Uterus (tissue), 3 donors: ENCODE measurements at regions not wholly inside any gene's neighbourhood (a gene's known extent, or its start where the extent isn't known, plus 50 kb on each side); places are given as distances from the start of the nearest gene placed in this dataset.

Source experiments
- DNase-seq, 2 donors: peaks; one replicate each; pipeline ENCODE4 v3.0.0-alpha.2; 2019 to 2020
- H3K27ac ChIP-seq, 2 donors: fragments of 200-600 bp; sonication (generic); 1 replicate in 1 of 2; 2 replicates in 1 of 2; pipeline ENCODE4 v1.5.1; 2016 to 2018
- H3K27me3 ChIP-seq, 2 donors: fragments of 200-600 bp; sonication (generic); one replicate each; pipeline ENCODE4 v1.5.1; 2018 to 2019; ENCODE audit warnings: control low read depth in 1 of 2
- H3K36me3 ChIP-seq, 2 donors: fragments of 200-600 bp; sonication (generic); one replicate each; pipeline ENCODE4 v1.5.1; 2019; ENCODE audit warnings: control low read depth in 1 of 2
- H3K4me1 ChIP-seq, 2 donors: fragments of 200-600 bp; sonication (generic); one replicate each; pipeline ENCODE4 v1.5.1; 2018 to 2019; ENCODE audit warnings: control low read depth in 1 of 2
- H3K4me3 ChIP-seq, 2 donors: fragments of 200-600 bp; sonication (generic); 1 replicate in 1 of 2; 2 replicates in 1 of 2; pipeline ENCODE4 v1.5.1; 2018 to 2019; ENCODE audit warnings: mild to moderate bottlenecking in 1 of 2
- H3K9me3 ChIP-seq, 2 donors: fragments of 200-600 bp; sonication (generic); one replicate each; pipeline ENCODE4 v1.5.1; 2019; ENCODE audit warnings: control low read depth in 1 of 2
- POLR2A ChIP-seq, 2 donors: fragments of 450-650 bp; IDR thresholded peaks; one replicate each; pipeline ENCODE4 v1.6.1; 2016; ENCODE audit warnings: antibody characterized with exemption in 2 of 2, mild to moderate bottlenecking in 1 of 2, moderate library complexity in 1 of 2
- intact Hi-C: fragments of 100-400 bp; cut with DNase I; formaldehyde crosslinking; loops from one replicate; pipeline ENCODE4 v1.15.1; 2023; ENCODE audit warnings: low total_unique reads
- TF ChIP-seq, protein P1 (sequence below), 4 experiments: fragments of 200-600 bp in 2 of 4; fragments of 450-650 bp in 2 of 4; sonication (generic) in 2 of 4; IDR thresholded peaks; one replicate each; pipeline ENCODE4 v1.5.1; 2016 to 2019; ENCODE audit warnings: antibody characterized with exemption in 4 of 4, mild to moderate bottlenecking in 2 of 4, moderate library complexity in 1 of 4
- donor health status: DM: yes; HTN: yes; CAD: no.

GRCh38 chr11:30789270-30789669, 203.1 kb upstream of the MPPED2 start:
- H3K36me3 ChIP-seq: no peaks in the 10 kb centered on the region
- H3K4me1 ChIP-seq: no peaks in the 10 kb centered on the region
- no peak overlapping the region for H3K27ac ChIP-seq
- no peak for DNase-seq
- intact Hi-C loops: no loop called here
- no peaks in the 10 kb centered on the region for H3K27me3 ChIP-seq
- no peak overlapping the region for H3K4me3 ChIP-seq
- TF ChIP-seq, protein P1, sequence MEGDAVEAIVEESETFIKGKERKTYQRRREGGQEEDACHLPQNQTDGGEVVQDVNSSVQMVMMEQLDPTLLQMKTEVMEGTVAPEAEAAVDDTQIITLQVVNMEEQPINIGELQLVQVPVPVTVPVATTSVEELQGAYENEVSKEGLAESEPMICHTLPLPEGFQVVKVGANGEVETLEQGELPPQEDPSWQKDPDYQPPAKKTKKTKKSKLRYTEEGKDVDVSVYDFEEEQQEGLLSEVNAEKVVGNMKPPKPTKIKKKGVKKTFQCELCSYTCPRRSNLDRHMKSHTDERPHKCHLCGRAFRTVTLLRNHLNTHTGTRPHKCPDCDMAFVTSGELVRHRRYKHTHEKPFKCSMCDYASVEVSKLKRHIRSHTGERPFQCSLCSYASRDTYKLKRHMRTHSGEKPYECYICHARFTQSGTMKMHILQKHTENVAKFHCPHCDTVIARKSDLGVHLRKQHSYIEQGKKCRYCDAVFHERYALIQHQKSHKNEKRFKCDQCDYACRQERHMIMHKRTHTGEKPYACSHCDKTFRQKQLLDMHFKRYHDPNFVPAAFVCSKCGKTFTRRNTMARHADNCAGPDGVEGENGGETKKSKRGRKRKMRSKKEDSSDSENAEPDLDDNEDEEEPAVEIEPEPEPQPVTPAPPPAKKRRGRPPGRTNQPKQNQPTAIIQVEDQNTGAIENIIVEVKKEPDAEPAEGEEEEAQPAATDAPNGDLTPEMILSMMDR (IDR thresholded peaks at IDR 0.05): no peak
- TF ChIP-seq POLR2A (IDR thresholded peaks at IDR 0.05): no peak
- no peaks in the 10 kb centered on the region for H3K9me3 ChIP-seq

DNA sequence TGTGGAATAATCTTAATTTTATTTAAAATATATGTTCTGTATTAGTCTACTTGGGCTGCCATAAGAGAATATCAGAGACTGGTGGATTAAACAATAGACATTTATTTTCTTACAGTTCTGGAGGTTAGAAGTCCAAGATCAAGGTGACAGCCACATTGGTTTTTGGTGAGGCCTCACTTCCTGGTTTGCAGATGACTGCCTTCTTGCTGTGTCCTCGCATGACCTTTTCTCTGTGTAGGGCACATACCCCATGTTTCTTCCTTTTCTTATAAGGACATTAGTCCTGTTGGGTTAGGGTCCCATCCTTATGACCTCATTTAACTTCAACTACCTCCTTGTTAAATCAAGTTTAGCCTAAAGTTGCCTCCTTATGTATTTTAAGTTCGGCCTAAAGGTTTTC, 202.7 kb upstream of the MPPED2 start:
- intact Hi-C loops: no loop called here
- no peaks in the 10 kb centered on the region for H3K4me1 ChIP-seq
- no peak overlapping the region for H3K4me3 ChIP-seq
- no peaks in the 10 kb centered on the region for H3K36me3 ChIP-seq
- no peak for DNase-seq
- no peaks in the 10 kb centered on the region for H3K27me3 ChIP-seq
- H3K9me3 ChIP-seq: no peaks in the 10 kb centered on the region
- TF ChIP-seq POLR2A (IDR thresholded peaks at IDR 0.05): no peak
- TF ChIP-seq, protein P1 (IDR thresholded peaks at IDR 0.05): no peak
- no peak overlapping the region for H3K27ac ChIP-seq

- no peaks in the 10 kb centered on the region for H3K27me3 ChIP-seq
- no peaks in the 10 kb centered on the region for H3K4me1 ChIP-seq
- no peak overlapping the region for H3K4me3 ChIP-seq
- intact Hi-C loops: no loop called here
- DNase-seq: no peak
- H3K27ac ChIP-seq: no peak overlapping the region
- no peak for TF ChIP-seq POLR2A (IDR thresholded peaks at IDR 0.05)
- TF ChIP-seq, protein P1 (IDR thresholded peaks at IDR 0.05): no peak
- H3K9me3 ChIP-seq: no peaks in the 10 kb centered on the region
- no peaks in the 10 kb centered on the region for H3K36me3 ChIP-seq
Measured at GRCh38 chr11:30786256-30787110, 200.3 kb upstream of the MPPED2 start.

DNA sequence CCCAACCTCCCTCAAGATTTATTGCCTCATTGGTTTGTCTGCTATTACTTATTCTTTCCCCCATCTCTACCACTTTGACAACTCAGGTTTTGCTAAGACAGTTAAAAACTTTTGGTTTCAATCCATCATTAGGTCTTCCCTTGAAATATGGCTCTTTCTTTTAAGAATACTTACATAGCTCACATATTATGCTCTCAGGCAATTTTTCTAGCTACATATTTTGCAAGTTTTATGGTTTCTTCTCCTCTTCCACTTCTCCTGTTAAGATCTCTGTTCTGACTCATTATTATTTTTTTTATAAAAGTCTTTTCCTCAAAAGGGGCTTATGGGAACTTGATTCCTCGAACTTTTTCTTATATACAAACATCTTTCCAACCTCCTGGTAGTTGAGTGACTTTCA, 192.4 kb upstream of the MPPED2 start:
- no peak for DNase-seq
- no peak for TF ChIP-seq POLR2A (IDR thresholded peaks at IDR 0.05)
- TF ChIP-seq, protein P1 (IDR thresholded peaks at IDR 0.05): no peak
- intact Hi-C loops: no loop called here

DNA sequence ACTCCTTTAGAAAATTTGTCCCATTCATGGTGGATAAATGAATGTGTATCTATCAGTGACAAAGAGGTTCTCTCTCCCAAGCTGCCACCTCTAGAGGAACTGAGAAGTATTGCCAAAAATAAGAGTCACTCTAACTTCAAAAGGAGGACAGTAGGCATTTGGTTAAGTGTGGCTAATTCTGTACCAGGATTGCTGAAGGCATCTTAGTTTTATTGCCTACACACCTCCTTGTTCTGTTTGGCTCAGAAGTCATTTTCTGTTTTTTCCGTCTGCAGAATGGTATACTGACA, 189.0 kb upstream of the MPPED2 start:
- Histone ChIP-seq H3K9me3 (no peaks in the 10 kb centered on the region), H3K36me3 (no peaks in the 10 kb centered on the region), H3K27ac (no peak overlapping the region), H3K27me3 (no peaks in the 10 kb centered on the region), H3K4me1 (no peaks in the 10 kb centered on the region), H3K4me3 (no peak overlapping the region)
- intact Hi-C loops: no loop called here
- TF ChIP-seq POLR2A (IDR thresholded peaks at IDR 0.05): no peak
- TF ChIP-seq, protein P1 (IDR thresholded peaks at IDR 0.05): no peak
- DNase-seq: no peak

More for the DNA sequence above, 192.4 kb upstream of the MPPED2 start:
- H3K27ac ChIP-seq: no peak overlapping the region
- H3K4me1 ChIP-seq: no peaks in the 10 kb centered on the region
- H3K9me3 ChIP-seq: no peaks in the 10 kb centered on the region
- no peaks in the 10 kb centered on the region for H3K36me3 ChIP-seq
- no peak overlapping the region for H3K4me3 ChIP-seq
- no peaks in the 10 kb centered on the region for H3K27me3 ChIP-seq
